ENCODE measurements at regions not wholly inside any gene's neighbourhood (a gene's known extent, or its start where the extent isn't known, plus 50 kb on each side); places are given as distances from the start of the nearest gene placed in this dataset.

DNA sequence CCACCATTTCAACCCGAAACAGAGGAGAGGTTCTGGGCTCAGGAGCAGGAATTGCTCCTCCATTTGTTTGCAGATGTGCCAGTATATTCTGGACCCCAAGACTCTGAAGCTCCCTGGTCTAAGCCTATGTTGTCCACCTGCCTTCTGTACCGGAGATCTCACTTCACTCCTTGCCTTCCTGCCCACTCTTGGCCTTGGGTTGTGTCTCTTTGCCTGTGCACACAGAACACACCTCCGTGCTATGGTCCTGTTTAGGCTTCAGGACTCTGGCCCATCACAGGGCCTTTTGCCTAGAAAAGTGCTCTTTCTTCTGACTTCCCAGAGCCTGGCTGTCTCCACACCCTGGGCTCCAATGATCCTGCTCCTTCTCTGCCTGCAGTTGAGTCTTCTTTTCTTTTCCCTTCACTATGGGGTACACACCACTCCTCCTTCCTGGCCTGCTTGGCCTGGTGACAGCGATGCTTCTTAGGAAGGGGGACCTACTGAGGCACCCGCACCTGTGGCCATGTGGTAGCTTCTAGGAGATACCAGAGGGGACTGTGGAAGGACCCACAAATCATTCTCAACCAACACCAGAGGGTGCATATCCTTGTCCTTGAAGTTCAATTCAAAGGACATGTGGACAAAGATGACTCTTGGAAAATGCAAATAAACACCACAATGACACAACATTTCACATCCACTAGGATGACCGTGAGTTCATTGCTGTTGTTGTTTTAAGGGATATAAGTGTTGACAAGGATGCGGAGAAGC is 75.1 kb downstream of the FOXA2 start (continued):
- TF ChIP-seq ELF4 (CRISPR knock-in tag; IDR thresholded peaks at IDR 0.05; ENCODE audit: borderline replicate concordance) (no peak), BORCS8-MEF2B (CRISPR knock-in tag; IDR thresholded peaks at IDR 0.05) (no peak), MXI1 (IDR thresholded peaks at IDR 0.05; ENCODE audit: borderline replicate concordance, low read depth, low read length) (0 out of 3 replicates have a peak, but pooled peaks have one; percentile 28), KLF16 (CRISPR knock-in tag; IDR thresholded peaks at IDR 0.05) (peak in 1 of 2 experiments; percentile 41; a peak in 1 of 4 replicates), BCL6 (CRISPR knock-in tag; IDR thresholded peaks at IDR 0.05) (peak; percentile 58; the same call in 1 of the 2 replicates), POLR2AphosphoS5 (IDR thresholded peaks at IDR 0.05; ENCODE audit: low read depth, low read length) (no peak), TRIM24 (CRISPR knock-in tag; IDR thresholded peaks at IDR 0.05) (no peak), ZBTB44 (CRISPR knock-in tag; IDR thresholded peaks at IDR 0.05) (no peak), KDM3A (CRISPR knock-in tag; IDR thresholded peaks at IDR 0.05; ENCODE audit: low read depth) (peak; percentile 30; the same call in 1 of the 2 replicates), EP300 (IDR thresholded peaks at IDR 0.05; ENCODE audit: low read depth in 2 of 2, low read length in 2 of 2) (peak in 1 of 2 experiments; percentile 79; a peak in 2 of 4 replicates), EP300 (CRISPR knock-in tag; IDR thresholded peaks at IDR 0.05; ENCODE audit: borderline replicate concordance) (peak; percentile 54; the same call in 1 of the 2 replicates), SMC3 (IDR thresholded peaks at IDR 0.05; ENCODE audit: low read length) (peak; percentile 12; the same call in 1 of the 2 replicates), ZNF274 (CRISPR knock-in tag; IDR thresholded peaks at IDR 0.05) (0 out of 2 replicates have a peak, but pooled peaks have one; percentile 5), KLF6 (CRISPR knock-in tag; IDR thresholded peaks at IDR 0.05) (0 out of 2 replicates have a peak, but pooled peaks have one; percentile 56), ZNF12 (CRISPR knock-in tag; IDR thresholded peaks at IDR 0.05) (no peak), ETV5 (CRISPR knock-in tag; IDR thresholded peaks at IDR 0.05; ENCODE audit: borderline replicate concordance) (no peak), HNF4G (IDR thresholded peaks at IDR 0.05; ENCODE audit: borderline replicate concordance, low read depth, low read length) (no peak), HNF4G (CRISPR knock-in tag; IDR thresholded peaks at IDR 0.05; ENCODE audit: borderline replicate concordance, low read depth) (0 out of 2 replicates have a peak, but pooled peaks have one; percentile 47), ZNF350 (CRISPR knock-in tag; IDR thresholded peaks at IDR 0.05; ENCODE audit: borderline replicate concordance, low read depth) (0 out of 2 replicates have a peak, but pooled peaks have one; percentile 46), RFX3 (CRISPR knock-in tag; IDR thresholded peaks at IDR 0.05) (no peak), ZNF672 (CRISPR knock-in tag; IDR thresholded peaks at IDR 0.05) (no peak), ZNF550 (CRISPR knock-in tag; IDR thresholded peaks at IDR 0.05; ENCODE audit: borderline replicate concordance) (peak; percentile 75; the same call in 1 of the 2 replicates)
- TF ChIP-seq, protein P1, sequence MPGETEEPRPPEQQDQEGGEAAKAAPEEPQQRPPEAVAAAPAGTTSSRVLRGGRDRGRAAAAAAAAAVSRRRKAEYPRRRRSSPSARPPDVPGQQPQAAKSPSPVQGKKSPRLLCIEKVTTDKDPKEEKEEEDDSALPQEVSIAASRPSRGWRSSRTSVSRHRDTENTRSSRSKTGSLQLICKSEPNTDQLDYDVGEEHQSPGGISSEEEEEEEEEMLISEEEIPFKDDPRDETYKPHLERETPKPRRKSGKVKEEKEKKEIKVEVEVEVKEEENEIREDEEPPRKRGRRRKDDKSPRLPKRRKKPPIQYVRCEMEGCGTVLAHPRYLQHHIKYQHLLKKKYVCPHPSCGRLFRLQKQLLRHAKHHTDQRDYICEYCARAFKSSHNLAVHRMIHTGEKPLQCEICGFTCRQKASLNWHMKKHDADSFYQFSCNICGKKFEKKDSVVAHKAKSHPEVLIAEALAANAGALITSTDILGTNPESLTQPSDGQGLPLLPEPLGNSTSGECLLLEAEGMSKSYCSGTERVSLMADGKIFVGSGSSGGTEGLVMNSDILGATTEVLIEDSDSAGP (CRISPR knock-in tag; IDR thresholded peaks at IDR 0.05; ENCODE audit: borderline replicate concordance): 0 out of 2 replicates have a peak, but pooled peaks have one; percentile 29
- TF ChIP-seq, protein P2, sequence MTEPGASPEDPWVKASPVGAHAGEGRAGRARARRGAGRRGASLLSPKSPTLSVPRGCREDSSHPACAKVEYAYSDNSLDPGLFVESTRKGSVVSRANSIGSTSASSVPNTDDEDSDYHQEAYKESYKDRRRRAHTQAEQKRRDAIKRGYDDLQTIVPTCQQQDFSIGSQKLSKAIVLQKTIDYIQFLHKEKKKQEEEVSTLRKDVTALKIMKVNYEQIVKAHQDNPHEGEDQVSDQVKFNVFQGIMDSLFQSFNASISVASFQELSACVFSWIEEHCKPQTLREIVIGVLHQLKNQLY (CRISPR knock-in tag; IDR thresholded peaks at IDR 0.05): no peak
- TF ChIP-seq, protein P3, sequence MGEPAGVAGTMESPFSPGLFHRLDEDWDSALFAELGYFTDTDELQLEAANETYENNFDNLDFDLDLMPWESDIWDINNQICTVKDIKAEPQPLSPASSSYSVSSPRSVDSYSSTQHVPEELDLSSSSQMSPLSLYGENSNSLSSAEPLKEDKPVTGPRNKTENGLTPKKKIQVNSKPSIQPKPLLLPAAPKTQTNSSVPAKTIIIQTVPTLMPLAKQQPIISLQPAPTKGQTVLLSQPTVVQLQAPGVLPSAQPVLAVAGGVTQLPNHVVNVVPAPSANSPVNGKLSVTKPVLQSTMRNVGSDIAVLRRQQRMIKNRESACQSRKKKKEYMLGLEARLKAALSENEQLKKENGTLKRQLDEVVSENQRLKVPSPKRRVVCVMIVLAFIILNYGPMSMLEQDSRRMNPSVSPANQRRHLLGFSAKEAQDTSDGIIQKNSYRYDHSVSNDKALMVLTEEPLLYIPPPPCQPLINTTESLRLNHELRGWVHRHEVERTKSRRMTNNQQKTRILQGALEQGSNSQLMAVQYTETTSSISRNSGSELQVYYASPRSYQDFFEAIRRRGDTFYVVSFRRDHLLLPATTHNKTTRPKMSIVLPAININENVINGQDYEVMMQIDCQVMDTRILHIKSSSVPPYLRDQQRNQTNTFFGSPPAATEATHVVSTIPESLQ (CRISPR knock-in tag; conservative IDR thresholded peaks at IDR 0.05): no peak

All from HepG2 (cell line).